Astrocyte (in vitro differentiated cells and primary cell): ENCODE measurements at regions not wholly inside any gene's neighbourhood (a gene's known extent, or its start where the extent isn't known, plus 50 kb on each side); places are given as distances from the start of the nearest gene placed in this dataset.

ENCODE experiments used
- CTCF ChIP-seq: IDR thresholded peaks from 2 replicates; pipeline ENCODE4 v1.5.1; 2011; ENCODE audit warnings: low read depth, mild to moderate bottlenecking, inconsistent platforms, low read length, moderate library complexity; ENCODE audit not compliant: insufficient read depth
- EZH2 ChIP-seq: IDR thresholded peaks from 2 replicates; pipeline ENCODE4 v1.6.1; 2012; ENCODE audit warnings: mild to moderate bottlenecking, low read length, inconsistent platforms; ENCODE audit not compliant: insufficient read depth

DNA sequence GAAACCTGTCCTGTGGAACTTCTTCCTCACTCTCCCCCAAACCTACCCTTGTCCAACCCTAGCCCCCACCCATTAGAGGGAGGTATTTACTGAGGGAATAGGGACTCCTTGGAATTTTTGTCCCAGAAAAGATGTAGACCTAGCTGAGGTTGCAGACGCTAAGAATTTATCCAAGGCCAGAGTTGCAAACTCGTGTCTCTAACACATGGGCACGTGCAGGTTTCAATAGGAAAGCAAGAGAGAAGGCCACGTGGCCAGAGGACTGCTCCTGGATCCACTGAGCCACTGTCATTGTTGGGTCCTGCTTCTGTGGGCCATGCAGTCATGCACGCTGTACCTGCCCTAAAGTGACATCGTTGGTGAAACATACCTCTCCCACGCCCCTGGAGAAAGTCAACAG lies 243.4 kb upstream of the KCNG1 start:
- TF ChIP-seq EZH2 (no peak), CTCF (no peak)
